ENCODE measurements at regions not wholly inside any gene's neighbourhood (a gene's known extent, or its start where the extent isn't known, plus 50 kb on each side); places are given as distances from the start of the nearest gene placed in this dataset.
"Not testable (repeated sequence)": the region's sequence is repeated elsewhere in the genome, so short reads cannot be mapped to it uniquely, and the experiment has no call there.

DNA sequence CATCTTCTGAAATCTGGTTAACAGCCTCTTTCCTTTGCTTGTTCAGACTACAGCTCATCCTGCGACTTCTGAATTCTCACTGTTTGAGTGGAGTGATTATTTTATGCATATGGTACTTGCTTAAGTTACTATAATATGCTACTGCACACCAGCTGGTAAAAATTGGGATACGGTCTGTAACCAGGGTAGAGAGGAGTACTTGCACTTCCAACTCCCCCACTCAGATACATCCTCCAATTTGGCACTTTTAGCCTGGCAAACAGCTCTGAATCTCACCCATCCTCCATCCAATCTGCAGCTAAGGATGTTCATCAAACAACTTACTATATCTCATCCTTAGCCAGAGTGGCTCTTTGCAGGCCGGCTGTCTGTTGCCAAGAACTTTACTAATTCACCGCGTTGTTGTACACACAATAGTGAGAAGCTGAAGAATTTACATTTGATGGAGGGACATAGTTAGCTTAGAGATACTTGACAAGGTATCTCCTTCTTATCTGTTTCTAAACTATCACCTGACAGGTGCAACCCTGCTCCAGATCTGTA is 1323.6 kb upstream of the ALCAM start:
- H3K36me3 Mint-ChIP-seq, POLR2A ChIA-PET, ATAC-seq: not testable (repeated sequence)

DNA sequence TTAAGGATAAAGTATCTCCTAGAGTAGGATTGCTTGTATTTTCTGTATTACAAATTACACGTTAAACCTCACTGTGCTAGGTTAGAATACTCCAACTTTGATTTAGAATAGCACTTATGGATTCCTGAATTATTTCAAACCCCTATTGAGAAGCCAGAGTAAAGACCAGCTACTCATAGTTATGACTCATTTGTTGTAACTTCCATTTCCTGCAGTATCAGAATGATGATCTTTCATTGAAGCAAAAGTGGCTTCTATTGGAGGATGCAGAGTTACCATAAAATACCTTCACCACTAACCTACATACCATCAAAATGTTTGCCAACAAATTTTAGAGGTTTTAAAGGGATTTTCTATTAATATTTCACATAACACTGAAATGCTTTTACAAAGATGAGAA is 1322.7 kb upstream of the ALCAM start:
- ATAC-seq (no peak), DNase-seq (no peak)
- no peak overlapping the region for H3K27ac Mint-ChIP-seq
- no peaks in the 10 kb centered on the region for H3K27me3 Mint-ChIP-seq
- no peaks in the 10 kb centered on the region for H3K36me3 Mint-ChIP-seq
- H3K9me3 Mint-ChIP-seq = peaks cover 0 to 7% (median 1%) of the 10 kb centered on the region in 9 donors
- POLR2A ChIA-PET = no interaction called here
- no peak overlapping the region for H3K4me3 Mint-ChIP-seq
- no peaks in the 10 kb centered on the region for H3K4me1 Mint-ChIP-seq

More for the DNA sequence above, 1323.6 kb upstream of the ALCAM start:
- not testable (repeated sequence) for H3K4me3 Mint-ChIP-seq, DNase-seq, H3K4me1 Mint-ChIP-seq, H3K27me3 Mint-ChIP-seq, H3K27ac Mint-ChIP-seq
- H3K9me3 Mint-ChIP-seq = peaks cover 0 to 11% (median 7%) of the 10 kb centered on the region in 9 donors

DNA sequence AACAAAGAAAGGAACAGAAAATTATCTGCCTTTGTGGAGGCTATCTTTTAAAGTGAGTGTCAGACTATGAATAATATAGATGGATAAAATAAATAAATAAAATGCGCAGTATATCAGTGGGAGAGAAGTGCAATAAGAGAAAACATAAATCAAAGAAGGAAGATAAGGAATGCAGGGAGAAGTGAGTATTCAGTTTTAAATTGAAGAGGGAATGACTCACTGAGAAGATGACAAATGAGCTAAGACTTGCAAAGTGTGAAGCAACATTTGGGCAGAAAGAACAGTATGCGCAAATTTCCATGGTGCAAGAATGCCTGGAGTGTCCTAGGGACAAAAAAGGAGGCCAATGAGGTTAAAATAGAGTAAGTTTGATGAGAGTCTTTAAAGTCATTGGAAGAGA is 1300.1 kb upstream of the ALCAM start:
- H3K9me3 Mint-ChIP-seq = peaks cover 0 to 8% (median 0%) of the 10 kb centered on the region in 9 donors
- no peaks in the 10 kb centered on the region for H3K27me3 Mint-ChIP-seq
- no peak overlapping the region for H3K27ac Mint-ChIP-seq
- no peak overlapping the region for H3K4me3 Mint-ChIP-seq
- ATAC-seq = no peak
- DNase-seq = no peak
- H3K4me1 Mint-ChIP-seq = no peaks in the 10 kb centered on the region
- POLR2A ChIA-PET = no interaction called here
- H3K36me3 Mint-ChIP-seq = no peaks in the 10 kb centered on the region

DNA sequence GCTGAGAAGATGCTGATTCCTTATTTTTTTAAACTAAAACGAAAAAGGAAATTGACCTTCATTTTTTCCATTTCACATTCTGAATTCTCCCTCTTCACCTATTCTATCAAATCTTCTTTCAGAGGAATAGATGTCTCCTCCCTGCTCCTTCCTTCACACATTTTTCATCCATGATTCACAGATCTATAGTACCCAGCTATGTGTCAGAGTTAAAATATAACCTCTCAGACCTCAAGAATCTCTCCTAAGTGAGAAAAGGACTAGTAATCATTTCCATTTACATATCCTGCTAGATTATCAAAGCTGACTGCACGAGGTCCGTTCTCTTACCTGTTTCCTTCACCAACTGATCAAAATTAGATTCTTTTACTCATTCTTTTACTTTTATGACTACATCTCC is 1297.6 kb upstream of the ALCAM start:
- POLR2A ChIA-PET = no interaction called here
- Mint-ChIP-seq H3K4me3 (no peak overlapping the region), H3K27me3 (no peaks in the 10 kb centered on the region), H3K36me3 (no peaks in the 10 kb centered on the region), H3K9me3 (peaks cover 0 to 8% (median 4%) of the 10 kb centered on the region in 9 donors), H3K4me1 (no peaks in the 10 kb centered on the region), H3K27ac (no peak overlapping the region)
- DNase-seq = no peak
- ATAC-seq = no peak

DNA sequence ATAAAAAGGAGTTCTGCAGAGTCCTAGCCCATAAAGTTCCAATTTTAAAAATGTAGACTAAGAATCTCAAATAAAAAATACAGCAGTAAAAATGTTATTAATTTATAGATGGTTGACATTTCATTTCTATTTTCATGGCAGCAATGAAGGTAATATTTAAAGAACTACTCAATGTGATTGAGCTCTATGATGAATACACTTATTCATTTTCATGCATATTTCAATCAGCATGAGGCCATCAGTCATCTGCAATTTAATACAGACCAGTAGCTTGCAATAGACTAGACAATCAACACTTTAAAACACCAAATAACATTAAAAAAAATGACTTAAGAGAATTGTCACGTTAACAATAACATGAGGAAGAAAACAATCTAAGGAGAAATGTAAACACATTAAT is 1295.8 kb upstream of the ALCAM start:
- POLR2A ChIA-PET = no interaction called here
- ATAC-seq = no peak
- H3K4me1 Mint-ChIP-seq = no peaks in the 10 kb centered on the region
- H3K27me3 Mint-ChIP-seq = no peaks in the 10 kb centered on the region
- DNase-seq = no peak
- H3K27ac Mint-ChIP-seq = no peak overlapping the region
- H3K4me3 Mint-ChIP-seq = no peak overlapping the region
- H3K36me3 Mint-ChIP-seq = no peaks in the 10 kb centered on the region
- peaks cover 0 to 8% (median 4%) of the 10 kb centered on the region in 9 donors for H3K9me3 Mint-ChIP-seq

DNA sequence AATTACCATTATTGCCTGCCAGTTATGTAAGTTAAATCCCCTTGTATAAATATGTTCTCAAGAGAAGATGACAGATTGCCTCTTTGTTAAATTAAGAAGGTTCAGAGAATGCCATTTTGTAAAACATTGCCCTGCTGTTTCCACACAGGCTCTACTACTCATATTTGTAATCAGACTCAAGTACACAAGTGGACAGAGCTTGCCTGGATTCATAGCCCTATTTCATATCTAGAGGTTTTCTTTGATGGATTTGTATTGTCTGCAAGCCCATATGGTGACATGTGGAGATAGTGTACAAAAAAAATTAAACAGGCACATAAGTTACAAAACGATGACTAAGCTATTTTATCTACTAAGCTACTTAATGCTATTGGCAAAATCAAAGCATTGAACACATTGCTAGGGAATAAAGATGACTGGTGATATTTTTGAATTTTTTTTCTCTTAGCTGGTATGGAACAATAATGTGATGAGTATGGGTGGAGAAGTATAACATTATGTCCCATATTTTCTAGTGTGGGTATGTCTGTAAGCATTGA is 1286.6 kb upstream of the ALCAM start:
- Mint-ChIP-seq H3K4me3 (no peak overlapping the region), H3K27ac (no peak overlapping the region), H3K36me3 (no peaks in the 10 kb centered on the region), H3K9me3 (peaks cover 0 to 13% (median 0%) of the 10 kb centered on the region in 9 donors), H3K4me1 (no peaks in the 10 kb centered on the region), H3K27me3 (no peaks in the 10 kb centered on the region)
- POLR2A ChIA-PET = no interaction called here
- no peak for ATAC-seq
- no peak for DNase-seq

DNA sequence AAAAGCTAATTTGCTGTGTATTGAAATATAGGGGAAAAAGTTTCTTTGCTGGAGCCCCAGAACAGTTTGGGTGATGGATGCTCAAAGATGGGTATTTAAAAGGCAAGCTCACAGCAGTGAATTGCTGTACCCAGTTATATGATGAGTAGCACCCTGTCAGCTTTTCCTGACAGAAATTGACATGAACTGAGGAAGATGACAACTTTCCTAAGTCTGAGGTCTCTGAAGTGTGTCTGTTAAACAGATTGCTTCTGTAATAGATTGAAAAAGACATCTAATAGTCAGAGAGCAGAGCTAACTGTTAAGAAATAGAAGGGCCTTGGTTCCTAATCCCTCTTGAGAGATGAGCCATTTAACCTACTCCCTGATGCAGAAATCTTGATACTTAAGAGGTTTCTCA is 1278.0 kb upstream of the ALCAM start:
- H3K27me3 Mint-ChIP-seq = no peaks in the 10 kb centered on the region
- H3K27ac Mint-ChIP-seq = no peak overlapping the region
- POLR2A ChIA-PET = no interaction called here
- no peaks in the 10 kb centered on the region for H3K4me1 Mint-ChIP-seq
- peaks cover 0 to 3% (median 0%) of the 10 kb centered on the region in 3 donors for H3K36me3 Mint-ChIP-seq
- ATAC-seq = no peak
- no peak for DNase-seq
- H3K9me3 Mint-ChIP-seq = peaks cover 8 to 22% (median 12%) of the 10 kb centered on the region in 9 donors
- no peak overlapping the region for H3K4me3 Mint-ChIP-seq

DNA sequence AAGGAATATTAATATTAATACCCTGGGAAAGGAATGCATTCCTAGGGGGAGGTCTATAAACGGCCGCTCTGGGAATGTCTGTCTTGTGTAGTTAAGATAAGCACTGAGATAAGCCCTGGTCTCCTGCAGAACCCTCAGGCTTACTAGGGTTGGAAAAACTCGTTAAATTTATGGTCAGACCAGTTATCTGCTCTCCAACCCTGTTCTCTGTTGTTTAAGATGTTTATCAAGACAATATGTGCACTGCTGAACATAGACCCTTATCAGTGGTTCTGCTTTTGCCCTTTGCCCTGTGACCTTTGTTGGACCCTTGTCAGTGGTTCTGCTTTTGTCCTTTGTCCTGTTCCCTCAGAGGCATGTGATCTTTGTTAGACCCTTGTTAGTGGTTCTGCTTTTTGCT is 1276.7 kb upstream of the ALCAM start:
- ATAC-seq, H3K27ac Mint-ChIP-seq, H3K4me1 Mint-ChIP-seq, DNase-seq, H3K27me3 Mint-ChIP-seq, H3K36me3 Mint-ChIP-seq, POLR2A ChIA-PET, H3K4me3 Mint-ChIP-seq: not testable (repeated sequence)
- H3K9me3 Mint-ChIP-seq = peaks cover 8 to 22% (median 12%) of the 10 kb centered on the region in 9 donors

DNA sequence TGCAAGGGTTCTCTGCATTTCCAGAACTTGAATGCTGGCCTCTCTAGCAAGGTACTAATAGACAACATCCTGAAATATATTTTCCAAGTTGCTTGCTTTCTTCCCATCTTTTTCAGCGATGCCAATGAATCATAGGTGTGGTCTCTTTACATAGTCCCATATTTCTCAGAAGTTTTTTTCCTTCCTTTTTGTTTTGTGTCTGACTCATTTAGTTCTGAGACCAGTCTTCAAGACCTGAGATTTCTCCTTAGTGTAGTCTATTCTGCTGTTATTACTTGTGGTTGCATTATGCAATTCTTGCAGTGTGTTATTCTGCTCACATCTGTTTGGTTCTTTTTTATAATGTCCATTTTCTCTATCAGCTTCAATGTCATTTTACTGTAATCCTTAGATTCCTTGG is 1265.0 kb upstream of the ALCAM start:
- Mint-ChIP-seq H3K4me3 (no peak overlapping the region), H3K27ac (no peak overlapping the region), H3K36me3 (no peaks in the 10 kb centered on the region), H3K4me1 (no peaks in the 10 kb centered on the region), H3K27me3 (peaks cover 0 to 7% (median 2%) of the 10 kb centered on the region in 5 donors), H3K9me3 (peaks cover 0 to 5% (median 0%) of the 10 kb centered on the region in 9 donors)
- POLR2A ChIA-PET = no interaction called here
- ATAC-seq (no peak), DNase-seq (no peak)

DNA sequence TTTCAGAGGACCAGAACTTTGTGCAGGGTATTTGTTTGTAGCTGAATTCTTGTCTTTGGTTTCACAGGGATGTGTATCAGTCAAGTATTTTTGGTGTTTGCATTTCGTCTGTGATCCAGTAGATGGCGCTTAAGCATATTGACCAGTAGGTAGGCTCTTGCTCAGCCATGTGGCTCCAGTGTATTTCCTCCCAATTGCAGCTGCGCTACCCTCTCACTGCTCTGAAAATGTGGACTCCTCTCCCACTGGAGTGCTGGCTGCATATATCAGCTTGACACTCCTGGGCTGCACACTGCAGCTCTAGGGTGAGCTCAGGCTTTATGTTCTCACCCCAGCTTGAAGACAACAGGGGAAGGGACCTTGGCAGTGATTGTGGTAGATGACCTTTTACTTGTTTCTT is 1264.3 kb upstream of the ALCAM start:
- H3K27ac Mint-ChIP-seq = no peak overlapping the region
- H3K36me3 Mint-ChIP-seq = no peaks in the 10 kb centered on the region
- H3K9me3 Mint-ChIP-seq = peaks cover 0 to 5% (median 0%) of the 10 kb centered on the region in 9 donors
- ATAC-seq (no peak), DNase-seq (no peak)
- no peak overlapping the region for H3K4me3 Mint-ChIP-seq
- H3K27me3 Mint-ChIP-seq = peaks cover 0 to 7% (median 2%) of the 10 kb centered on the region in 5 donors
- POLR2A ChIA-PET = no interaction called here
- no peaks in the 10 kb centered on the region for H3K4me1 Mint-ChIP-seq

DNA sequence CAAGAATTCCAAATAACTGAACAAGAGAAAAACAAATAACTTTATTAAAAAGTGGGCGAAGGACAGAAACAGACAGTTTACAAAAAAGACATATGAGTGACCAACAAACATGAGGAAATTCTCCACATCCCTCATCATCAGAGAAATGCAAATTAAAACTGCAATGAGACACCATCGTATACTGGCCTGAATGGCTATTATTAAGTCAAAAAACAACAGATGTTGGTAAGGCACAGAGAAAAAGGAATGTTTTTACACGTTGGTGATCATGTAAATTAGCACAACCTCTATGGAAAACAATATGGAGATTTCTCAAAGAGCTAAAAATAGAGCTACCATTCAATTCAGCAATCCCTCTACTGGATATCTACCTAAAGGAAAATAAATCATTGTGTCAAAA is 1260.4 kb upstream of the ALCAM start:
- H3K4me3 Mint-ChIP-seq = no peak overlapping the region
- no peaks in the 10 kb centered on the region for H3K36me3 Mint-ChIP-seq
- H3K27me3 Mint-ChIP-seq = peaks cover 0 to 7% (median 2%) of the 10 kb centered on the region in 5 donors
- ATAC-seq (no peak), DNase-seq (no peak)
- H3K9me3 Mint-ChIP-seq = no peaks in the 10 kb centered on the region
- POLR2A ChIA-PET = no interaction called here
- no peaks in the 10 kb centered on the region for H3K4me1 Mint-ChIP-seq
- H3K27ac Mint-ChIP-seq = no peak overlapping the region

DNA sequence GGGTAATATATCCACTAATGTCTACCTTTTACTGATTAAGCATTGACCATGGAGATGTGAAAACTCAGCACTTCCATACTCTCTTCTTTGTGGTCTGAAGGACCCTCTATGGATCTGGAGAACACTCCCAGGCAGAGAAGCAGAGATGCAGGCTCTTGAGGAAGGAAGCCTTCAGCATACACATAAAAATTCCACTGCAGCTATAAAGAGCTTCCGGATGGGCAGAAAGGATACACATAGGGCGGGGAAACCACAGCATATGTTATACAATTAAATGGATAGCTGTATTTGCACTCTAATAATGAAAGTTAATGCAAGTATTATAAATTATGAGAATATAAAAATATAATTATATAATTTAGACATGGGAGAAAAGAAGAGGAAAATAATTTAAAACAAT is 1258.2 kb upstream of the ALCAM start:
- peaks cover 0 to 5% (median 0%) of the 10 kb centered on the region in 3 donors for H3K36me3 Mint-ChIP-seq

DNA sequence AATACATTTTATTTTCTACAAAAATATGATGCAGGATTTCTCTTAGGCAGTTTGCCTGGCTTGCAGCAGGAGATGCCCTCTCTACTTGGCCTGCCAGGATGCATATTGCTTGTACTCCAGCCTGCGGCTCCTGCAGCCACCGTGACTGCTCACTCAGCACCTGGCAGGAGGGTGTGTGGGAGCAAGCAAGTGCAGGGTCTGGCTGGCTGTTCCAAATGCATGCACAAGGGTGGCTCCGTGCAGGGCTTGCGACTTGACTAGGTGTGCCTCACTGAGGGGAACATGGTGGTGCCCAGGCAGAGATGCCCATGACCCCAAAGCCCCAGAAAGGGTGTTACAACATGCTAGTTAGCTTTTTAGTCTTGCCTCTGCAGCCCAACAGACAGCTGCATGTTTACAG is 1240.2 kb upstream of the ALCAM start:
- peaks cover 0 to 30% (median 9%) of the 10 kb centered on the region in 9 donors for H3K9me3 Mint-ChIP-seq
- no peak for DNase-seq
- H3K27me3 Mint-ChIP-seq = no peaks in the 10 kb centered on the region
- no peak for ATAC-seq
- no peak overlapping the region for H3K4me3 Mint-ChIP-seq
- no peaks in the 10 kb centered on the region for H3K4me1 Mint-ChIP-seq
- peaks cover 0 to 4% (median 0%) of the 10 kb centered on the region in 3 donors for H3K36me3 Mint-ChIP-seq
- no peak overlapping the region for H3K27ac Mint-ChIP-seq
- POLR2A ChIA-PET = no interaction called here

More for the DNA sequence above, 1258.2 kb upstream of the ALCAM start:
- DNase-seq (no peak), ATAC-seq (no peak)
- H3K4me1 Mint-ChIP-seq = no peaks in the 10 kb centered on the region
- POLR2A ChIA-PET = no interaction called here
- no peak overlapping the region for H3K27ac Mint-ChIP-seq
- H3K4me3 Mint-ChIP-seq = no peak overlapping the region
- H3K9me3 Mint-ChIP-seq = peaks cover 0 to 6% (median 2%) of the 10 kb centered on the region in 9 donors
- H3K27me3 Mint-ChIP-seq = peaks cover 0 to 2% (median 0%) of the 10 kb centered on the region in 5 donors

DNA sequence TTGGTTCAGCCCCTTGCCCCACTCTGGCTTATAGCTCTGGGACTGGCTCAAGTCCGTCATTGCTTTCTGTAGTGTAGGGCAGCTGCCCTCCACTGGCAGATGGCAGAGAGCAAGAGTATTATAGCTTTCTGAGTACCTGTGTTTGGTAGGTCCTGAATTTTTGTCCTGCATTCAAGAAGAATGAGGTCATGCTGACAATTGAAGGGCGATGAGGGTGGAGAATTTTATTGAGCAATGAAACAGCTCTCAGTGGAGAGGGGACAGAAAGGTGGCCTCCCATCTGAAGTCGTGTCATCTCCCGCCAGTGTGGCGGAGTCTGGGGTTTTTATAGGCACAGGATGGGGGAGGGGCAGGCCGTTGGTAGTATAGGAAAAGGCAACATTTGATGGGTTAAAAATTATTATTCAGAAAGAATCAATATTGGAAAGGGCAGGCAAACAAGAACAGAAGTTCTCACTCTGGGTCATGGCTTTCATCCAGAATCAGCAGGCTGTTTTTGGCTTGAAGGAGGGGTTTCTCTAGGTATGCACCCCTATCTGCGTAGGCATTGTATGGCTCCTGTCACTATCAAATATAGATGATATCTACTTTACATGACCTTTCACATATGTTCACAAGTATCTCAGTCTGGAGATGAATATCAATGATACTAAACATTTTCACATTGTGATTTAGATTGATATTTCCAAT is 1239.7 kb upstream of the ALCAM start:
- H3K27me3 Mint-ChIP-seq = no peaks in the 10 kb centered on the region
- H3K36me3 Mint-ChIP-seq = peaks cover 0 to 4% (median 0%) of the 10 kb centered on the region in 3 donors
- ATAC-seq (no peak), DNase-seq (no peak)
- H3K4me1 Mint-ChIP-seq = no peaks in the 10 kb centered on the region
- H3K9me3 Mint-ChIP-seq = peaks cover 0 to 30% (median 9%) of the 10 kb centered on the region in 9 donors
- no peak overlapping the region for H3K27ac Mint-ChIP-seq
- POLR2A ChIA-PET = no interaction called here
- H3K4me3 Mint-ChIP-seq = no peak overlapping the region
